ENCODE measurements at regions not wholly inside any gene's neighbourhood (a gene's known extent, or its start where the extent isn't known, plus 50 kb on each side); places are given as distances from the start of the nearest gene placed in this dataset.

DNA sequence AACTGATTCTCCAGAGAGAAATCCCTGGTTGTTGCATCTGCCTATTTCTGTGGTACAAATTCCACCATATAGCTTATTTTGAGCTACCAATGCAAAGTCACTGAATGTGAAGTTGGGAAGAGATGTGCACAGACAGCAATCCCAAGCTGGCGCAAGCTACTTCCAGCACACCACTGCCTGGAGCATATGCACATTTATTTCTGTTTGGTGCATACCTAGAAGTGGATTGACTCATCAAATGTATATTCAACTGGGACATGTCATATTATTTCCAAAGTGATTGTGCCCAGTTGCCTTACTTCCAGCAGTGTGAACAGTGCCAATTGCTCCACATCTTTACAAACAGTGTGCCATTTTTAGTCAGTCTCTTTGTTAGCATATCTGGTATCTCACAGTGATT lies 58.2 kb upstream of the PLD5 start:
- TF ChIP-seq POLR2AphosphoS5 (IDR thresholded peaks at IDR 0.05; ENCODE audit: low read depth, low read length) (no peak), FOXP2 (optimal IDR thresholded peaks at IDR 0.05; ENCODE audit: borderline replicate concordance, extremely low read depth, extremely low read length, insufficient read depth) (no peak), SIN3A (IDR thresholded peaks at IDR 0.05; ENCODE audit: borderline replicate concordance, insufficient read depth, low read length) (no peak), TAF1 (IDR thresholded peaks at IDR 0.05; ENCODE audit: borderline replicate concordance, insufficient read depth, low read length) (no peak)
- TF ChIP-seq, protein P1, sequence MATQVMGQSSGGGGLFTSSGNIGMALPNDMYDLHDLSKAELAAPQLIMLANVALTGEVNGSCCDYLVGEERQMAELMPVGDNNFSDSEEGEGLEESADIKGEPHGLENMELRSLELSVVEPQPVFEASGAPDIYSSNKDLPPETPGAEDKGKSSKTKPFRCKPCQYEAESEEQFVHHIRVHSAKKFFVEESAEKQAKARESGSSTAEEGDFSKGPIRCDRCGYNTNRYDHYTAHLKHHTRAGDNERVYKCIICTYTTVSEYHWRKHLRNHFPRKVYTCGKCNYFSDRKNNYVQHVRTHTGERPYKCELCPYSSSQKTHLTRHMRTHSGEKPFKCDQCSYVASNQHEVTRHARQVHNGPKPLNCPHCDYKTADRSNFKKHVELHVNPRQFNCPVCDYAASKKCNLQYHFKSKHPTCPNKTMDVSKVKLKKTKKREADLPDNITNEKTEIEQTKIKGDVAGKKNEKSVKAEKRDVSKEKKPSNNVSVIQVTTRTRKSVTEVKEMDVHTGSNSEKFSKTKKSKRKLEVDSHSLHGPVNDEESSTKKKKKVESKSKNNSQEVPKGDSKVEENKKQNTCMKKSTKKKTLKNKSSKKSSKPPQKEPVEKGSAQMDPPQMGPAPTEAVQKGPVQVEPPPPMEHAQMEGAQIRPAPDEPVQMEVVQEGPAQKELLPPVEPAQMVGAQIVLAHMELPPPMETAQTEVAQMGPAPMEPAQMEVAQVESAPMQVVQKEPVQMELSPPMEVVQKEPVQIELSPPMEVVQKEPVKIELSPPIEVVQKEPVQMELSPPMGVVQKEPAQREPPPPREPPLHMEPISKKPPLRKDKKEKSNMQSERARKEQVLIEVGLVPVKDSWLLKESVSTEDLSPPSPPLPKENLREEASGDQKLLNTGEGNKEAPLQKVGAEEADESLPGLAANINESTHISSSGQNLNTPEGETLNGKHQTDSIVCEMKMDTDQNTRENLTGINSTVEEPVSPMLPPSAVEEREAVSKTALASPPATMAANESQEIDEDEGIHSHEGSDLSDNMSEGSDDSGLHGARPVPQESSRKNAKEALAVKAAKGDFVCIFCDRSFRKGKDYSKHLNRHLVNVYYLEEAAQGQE (IDR thresholded peaks at IDR 0.05; ENCODE audit: insufficient read depth in 1 of 2, low read depth in 2 of 2, low read length in 2 of 2), result no peak

DNA sequence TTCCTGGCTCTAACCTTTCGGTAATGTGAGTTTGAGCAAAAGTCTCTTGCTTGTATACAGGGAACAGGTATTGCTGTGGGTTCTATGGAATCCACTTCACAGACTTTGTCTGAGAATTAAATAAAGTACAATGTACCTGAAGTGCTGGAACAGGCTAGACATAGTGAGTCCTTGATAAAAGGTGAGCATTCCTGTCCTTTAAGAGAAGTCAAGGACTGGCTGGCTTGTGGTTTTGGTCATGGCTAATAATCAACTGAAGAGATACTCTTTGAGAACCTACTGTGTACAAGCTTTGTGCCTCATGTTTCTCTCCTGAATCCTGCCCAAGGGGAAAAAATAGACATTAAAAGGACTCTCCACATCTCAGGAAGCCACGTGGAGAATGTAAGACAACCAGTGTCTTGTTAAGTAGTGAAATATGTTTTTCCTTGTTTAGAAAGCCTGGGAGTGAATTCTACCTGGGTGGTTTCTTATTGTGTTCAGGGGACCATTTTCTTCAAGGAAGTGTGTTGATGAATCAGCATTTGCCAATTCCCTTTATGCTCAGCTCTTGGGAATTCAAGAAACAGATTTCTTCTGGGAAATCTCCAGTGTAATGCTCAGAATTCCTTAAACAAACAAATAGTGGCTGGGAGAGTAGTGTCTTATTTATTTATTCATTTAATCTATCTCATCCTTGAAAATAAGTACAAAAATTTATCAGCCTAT lies 55.2 kb upstream of the PLD5 start:
- TF ChIP-seq POLR2AphosphoS5 (IDR thresholded peaks at IDR 0.05; ENCODE audit: low read depth, low read length) (no peak), FOXP2 (optimal IDR thresholded peaks at IDR 0.05; ENCODE audit: borderline replicate concordance, extremely low read depth, extremely low read length, insufficient read depth) (no peak), TAF1 (IDR thresholded peaks at IDR 0.05; ENCODE audit: borderline replicate concordance, insufficient read depth, low read length) (no peak), SIN3A (IDR thresholded peaks at IDR 0.05; ENCODE audit: borderline replicate concordance, insufficient read depth, low read length) (no peak)
